Psoas muscle (tissue), 7 donors: ENCODE measurements at regions not wholly inside any gene's neighbourhood (a gene's known extent, or its start where the extent isn't known, plus 50 kb on each side); places are given as distances from the start of the nearest gene placed in this dataset.

Experiments
- ATAC-seq, 4 donors: fragments of 200-7000 bp; cut with Tn5 transposase; one replicate each; pipeline ENCODE4 v1.9.1; 2020; ENCODE audit warnings: moderate library complexity in 3 of 4, mild to moderate bottlenecking in 2 of 4
- DNase-seq, 2 donors: peaks; one replicate each; pipeline ENCODE4 v3.0.0-alpha.2; 2020
- H3K27ac ChIP-seq: fragments of 200-600 bp; one replicate; pipeline ENCODE4 v1.8.0; 2022
- H3K27me3 ChIP-seq, 3 donors: fragments of 200-600 bp in 1 of 3; one replicate each; pipeline versions ENCODE4 v1.6.1 to v1.8.0; 2013 to 2022; ENCODE audit warnings: low read length in 2 of 3, mild to moderate bottlenecking in 2 of 3, moderate library complexity in 1 of 3; ENCODE audit not compliant: insufficient read depth in 3 of 3
- H3K36me3 ChIP-seq, 2 donors: fragments of 200-600 bp in 1 of 2; one replicate each; pipeline versions ENCODE4 v1.6.1 to v1.8.0; 2013 to 2022; ENCODE audit warnings: low read depth in 1 of 2, mild to moderate bottlenecking in 1 of 2, moderate library complexity in 1 of 2; ENCODE audit not compliant: insufficient read depth in 1 of 2
- H3K4me1 ChIP-seq: fragments of 200-600 bp; one replicate; pipeline ENCODE4 v1.8.0; 2022
- H3K4me3 ChIP-seq: fragments of 200-600 bp; one replicate; pipeline ENCODE4 v1.8.0; 2022; ENCODE audit warnings: mild to moderate bottlenecking
- H3K9me3 ChIP-seq: fragments of 200-600 bp; one replicate; pipeline ENCODE4 v1.8.0; 2022
- CTCF ChIP-seq: fragments of 200-600 bp; IDR thresholded peaks from one replicate; pipeline ENCODE4 v1.8.0; 2022; ENCODE audit warnings: antibody characterized with exemption
- WGBS, 3 donors: extraction: QIAGEN DNeasy Blood & Tissue Kit; methylation state at CpG; one replicate each; pipeline versions ENCODE4 v1.1.6 to v1.1.7; 2013; 5-methylcytosine and 5-hydroxymethylcytosine counted together
- intact Hi-C, 2 donors: fragments of 100-400 bp; cut with DNase I; formaldehyde crosslinking; loops; one replicate each; pipeline versions ENCODE4 v1.11.0 to v1.14.2; 2022
- donor health status: healthy with polysubstance abuse.
- donor health status: DM: no; HTN: no; CAD: no; lungs with moderate emphysema.
- donor health status: Bipolar disorder and iron deficiency.
- donor health status: healthy.
- donor health status: DM: yes; HTN: yes; CAD: no.
- donor health status: DM: no; HTN: no; CAD: no.
- donor health status: DM: yes; HTN: yes; CAD: no.

DNA sequence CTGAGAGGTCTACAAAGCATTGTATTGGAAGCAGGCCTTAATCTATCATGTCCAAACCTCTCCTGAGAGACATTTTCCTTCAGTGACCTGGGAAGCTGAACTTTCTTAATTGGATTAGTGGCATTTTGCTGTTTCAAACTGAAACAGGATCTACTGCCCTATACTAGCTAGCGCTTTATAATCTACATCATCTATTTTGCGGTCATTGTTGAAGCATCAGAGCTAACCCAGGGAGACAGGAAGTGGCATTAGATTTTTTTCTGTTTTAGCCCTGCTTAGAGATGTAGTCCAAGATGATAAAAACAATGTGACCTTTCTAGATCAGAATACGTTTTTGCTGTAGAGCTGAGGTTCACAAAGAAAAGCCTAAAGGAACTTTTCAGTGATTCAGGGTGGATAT, 147.4 kb upstream of the AGR3 start:
- no peaks in the 10 kb centered on the region for H3K4me1 ChIP-seq
- no peak overlapping the region for H3K27ac ChIP-seq
- H3K27me3 ChIP-seq: no peaks in the 10 kb centered on the region
- no peaks in the 10 kb centered on the region for H3K36me3 ChIP-seq
- DNase-seq (no peak), ATAC-seq (no peak)
- intact Hi-C loops: no loop called here
- WGBS, 3 donors: 86 to 94% (median 91%) methylated on average over 3 of the region's 3 CpGs
- no peak overlapping the region for H3K4me3 ChIP-seq
- no peaks in the 10 kb centered on the region for H3K9me3 ChIP-seq
- TF ChIP-seq CTCF: no peak

DNA sequence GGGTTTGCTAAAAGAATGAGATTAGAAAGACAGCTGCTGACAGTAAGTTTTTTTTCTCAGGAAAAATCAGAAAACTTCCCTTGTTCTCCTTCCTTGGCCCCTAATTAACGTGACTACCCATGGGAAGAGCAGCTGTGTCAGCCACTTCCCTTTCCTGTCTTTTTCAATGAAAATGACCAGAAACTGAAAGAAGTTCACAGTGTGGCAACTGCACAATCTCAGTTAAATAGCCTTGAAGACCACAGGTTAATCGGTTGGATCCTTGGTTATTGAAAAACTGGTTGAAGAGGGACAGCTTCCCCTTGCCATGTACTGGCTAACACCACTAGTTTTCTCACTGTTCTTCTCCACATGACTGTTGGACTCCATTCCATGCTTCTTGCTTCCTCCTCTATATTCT, 148.8 kb upstream of the AGR3 start:
- H3K27me3 ChIP-seq: no peaks in the 10 kb centered on the region
- H3K4me3 ChIP-seq: no peak overlapping the region
- ATAC-seq (no peak), DNase-seq (no peak)
- H3K4me1 ChIP-seq: no peaks in the 10 kb centered on the region
- H3K9me3 ChIP-seq: no peaks in the 10 kb centered on the region
- no peak for TF ChIP-seq CTCF
- WGBS, 3 donors: 14 to 39% (median 23%) methylated on average over 2 of the region's 2 CpGs
- no peak overlapping the region for H3K27ac ChIP-seq
- no peaks in the 10 kb centered on the region for H3K36me3 ChIP-seq
- intact Hi-C loops: no loop called here

GRCh38 chr7:17031906-17032551, 150.2 kb upstream of the AGR3 start:
- no peak for TF ChIP-seq CTCF
- H3K27ac ChIP-seq: no peak overlapping the region

GRCh38 chr7:17033245-17033644, 151.5 kb upstream of the AGR3 start:
- no peaks in the 10 kb centered on the region for H3K9me3 ChIP-seq
- no peak for DNase-seq
- intact Hi-C loops: no loop called here
- no peak overlapping the region for H3K4me3 ChIP-seq
- H3K36me3 ChIP-seq: no peaks in the 10 kb centered on the region
- no peak overlapping the region for H3K27ac ChIP-seq
- H3K27me3 ChIP-seq: no peaks in the 10 kb centered on the region
- 54 to 66% (median 63%) methylated on average over 4 of the region's 4 CpGs for WGBS, 3 donors
- ATAC-seq: no peak
- H3K4me1 ChIP-seq: no peaks in the 10 kb centered on the region
- no peak for TF ChIP-seq CTCF

More at GRCh38 chr7:17031906-17032551, 150.2 kb upstream of the AGR3 start:
- Histone ChIP-seq H3K4me1 (no peaks in the 10 kb centered on the region), H3K9me3 (no peaks in the 10 kb centered on the region), H3K4me3 (no peak overlapping the region), H3K36me3 (no peaks in the 10 kb centered on the region), H3K27me3 (no peaks in the 10 kb centered on the region)
- 82 to 94% (median 84%) methylated on average over 1 of the region's 1 CpG for WGBS, 3 donors
- no peak for ATAC-seq
- intact Hi-C loops: no loop called here
- DNase-seq: no peak

DNA sequence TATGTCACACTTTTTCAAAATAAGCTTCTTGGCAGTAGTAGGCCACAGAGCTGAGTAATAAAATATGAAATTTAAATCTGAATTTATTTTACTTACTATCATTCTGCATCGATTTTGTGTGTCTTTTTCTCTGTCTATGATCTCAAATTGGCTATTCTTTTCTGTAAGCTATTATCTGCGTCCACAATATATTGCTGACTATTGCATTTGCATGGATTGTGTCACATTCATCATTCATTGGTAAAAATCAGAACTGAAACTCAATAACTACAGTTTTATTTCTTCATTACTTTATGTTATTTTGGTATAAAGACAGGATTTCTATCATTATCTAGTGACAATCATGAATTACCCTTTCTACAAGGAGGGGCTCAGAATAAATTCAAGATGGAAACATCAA, 154.8 kb upstream of the AGR3 start:
- H3K9me3 ChIP-seq: no peaks in the 10 kb centered on the region
- H3K27ac ChIP-seq: no peak overlapping the region
- TF ChIP-seq CTCF: no peak
- no peaks in the 10 kb centered on the region for H3K4me1 ChIP-seq
- H3K4me3 ChIP-seq: no peak overlapping the region
- ATAC-seq: no peak
- H3K27me3 ChIP-seq: no peaks in the 10 kb centered on the region
- intact Hi-C loops: no loop called here
- no peak for DNase-seq
- no peaks in the 10 kb centered on the region for H3K36me3 ChIP-seq
- WGBS, 3 donors: 89 to 94% (median 93%) methylated on average over 2 of the region's 2 CpGs
